HEK293T (cell line): ENCODE measurements at regions not wholly inside any gene's neighbourhood (a gene's known extent, or its start where the extent isn't known, plus 50 kb on each side); places are given as distances from the start of the nearest gene placed in this dataset.
A peak's percentile ranks its signal among the peaks of the same experiment; 100 is the strongest.

Source experiments
- CTCF ChIA-PET: fragments of 350-600 bp; formaldehyde crosslinking; extraction: SDS; loops from one replicate; lab custom pipeline; 2021; ENCODE audit warnings: antibody characterized with exemption, inconsistent platforms; lab: Yijun Ruan, JAX
- POLR2A ChIA-PET: fragments of 350-600 bp; formaldehyde crosslinking; extraction: SDS; loops from one replicate; lab custom pipeline; 2020; ENCODE audit warnings: antibody characterized with exemption, inconsistent platforms; lab: Yijun Ruan, JAX
- DNase-seq: peaks from one replicate; pipeline ENCODE4 v3.0.0; 2012; ENCODE audit warnings: mixed read lengths; ENCODE audit errors: extremely low spot score
- ARNT ChIP-seq: fragments of 450-650 bp; IDR thresholded peaks from 2 replicates; pipeline ENCODE4 v1.6.1; 2017; ENCODE audit warnings: mild to moderate bottlenecking
- BHLHE40 ChIP-seq: fragments of 450-650 bp; IDR thresholded peaks from 2 replicates; pipeline ENCODE4 v1.6.1; 2016; ENCODE audit warnings: mild to moderate bottlenecking, moderate library complexity, borderline replicate concordance
- CTBP1 ChIP-seq: fragments of 450-650 bp; IDR thresholded peaks from 2 replicates; pipeline ENCODE4 v1.6.1; 2016; ENCODE audit warnings: borderline replicate concordance
- ELF4 ChIP-seq: fragments of 450-650 bp; IDR thresholded peaks from 2 replicates; pipeline ENCODE4 v1.6.1; 2017; ENCODE audit warnings: antibody characterized with exemption
- FOXA1 ChIP-seq: fragments of 450-650 bp; IDR thresholded peaks from 2 replicates; pipeline ENCODE4 v1.6.1; 2016; ENCODE audit warnings: mild to moderate bottlenecking
- FOXK2 ChIP-seq: fragments of 450-650 bp; IDR thresholded peaks from 2 replicates; pipeline ENCODE4 v1.6.1; 2016; ENCODE audit warnings: mild to moderate bottlenecking
- FOXM1 ChIP-seq: fragments of 450-650 bp; IDR thresholded peaks from 2 replicates; pipeline ENCODE4 v1.6.1; 2017; ENCODE audit warnings: mild to moderate bottlenecking, borderline replicate concordance
- HDGF ChIP-seq: fragments of 450-650 bp; IDR thresholded peaks from 2 replicates; pipeline ENCODE4 v1.6.1; 2017; ENCODE audit warnings: antibody characterized with exemption, borderline replicate concordance
- L3MBTL2 ChIP-seq: fragments of 450-650 bp; conservative IDR thresholded peaks from 2 replicates; pipeline ENCODE4 v1.6.1; 2016; ENCODE audit warnings: mild to moderate bottlenecking
- LEF1 ChIP-seq: fragments of 450-650 bp; IDR thresholded peaks from 2 replicates; pipeline ENCODE4 v1.6.1; 2017; ENCODE audit warnings: mild to moderate bottlenecking, borderline replicate concordance
- NFRKB ChIP-seq: fragments of 450-650 bp; IDR thresholded peaks from 2 replicates; pipeline ENCODE4 v1.6.1; 2016; ENCODE audit warnings: mild to moderate bottlenecking, moderate library complexity
- PKNOX1 ChIP-seq: fragments of 450-650 bp; IDR thresholded peaks from 2 replicates; pipeline ENCODE4 v1.6.1; 2016
- SP1 ChIP-seq: fragments of 450-650 bp; IDR thresholded peaks from 2 replicates; pipeline ENCODE4 v1.6.1; 2017
- SUZ12 ChIP-seq: fragments of 450-650 bp; IDR thresholded peaks from 2 replicates; pipeline ENCODE4 v1.6.1; 2016; ENCODE audit warnings: mild to moderate bottlenecking
- TARDBP ChIP-seq: fragments of 450-650 bp; IDR thresholded peaks from 2 replicates; pipeline ENCODE4 v1.6.1; 2016
- ZNF384 ChIP-seq: fragments of 450-650 bp; IDR thresholded peaks from 2 replicates; pipeline ENCODE4 v1.6.1; 2016

GRCh38 chr14:34229140-34229539 lies 232.9 kb downstream of the SPTSSA start:
- CTCF ChIA-PET, result interaction anchor here (1.1 kb wide), 2 partner anchors 90 to 389 kb away, joined by 3 to 4 read pairs; no protein-coding TSS in a partner anchor
- no peak for DNase-seq
- POLR2A ChIA-PET, result no interaction called here
- no peak for TF ChIP-seq L3MBTL2
- no peak for TF ChIP-seq FOXK2
- no peak for TF ChIP-seq NFRKB
- no peak for TF ChIP-seq SP1
- no peak for TF ChIP-seq HDGF
- TF ChIP-seq ZNF384, result no peak
- no peak for TF ChIP-seq FOXM1
- no peak for TF ChIP-seq BHLHE40

GRCh38 chr14:34228650-34228976 lies 233.4 kb downstream of the SPTSSA start:
- POLR2A ChIA-PET, result no interaction called here
- DNase-seq, result no peak
- TF ChIP-seq HDGF, result no peak
- TF ChIP-seq FOXA1, result no peak
- TF ChIP-seq ELF4, result no peak
- no peak for TF ChIP-seq PKNOX1
- TF ChIP-seq ARNT, result no peak
- no peak for TF ChIP-seq L3MBTL2
- no peak for TF ChIP-seq SUZ12
- TF ChIP-seq FOXM1, result no peak
- no peak for TF ChIP-seq CTBP1
- no peak for TF ChIP-seq SP1
- TF ChIP-seq ZNF384, result no peak
- TF ChIP-seq NFRKB, result no peak
- no peak for TF ChIP-seq TARDBP
- no peak for TF ChIP-seq BHLHE40
- no peak for TF ChIP-seq LEF1
- no peak for TF ChIP-seq FOXK2
- CTCF ChIA-PET, result interaction anchor here (0.6 to 1.3 kb wide), 8 partner anchors 9 to 394 kb away, joined by 3 to 4 read pairs (median 4); no protein-coding TSS in a partner anchor

- peak; percentile 77 for DNase-seq
- ChIA-PET POLR2A (no interaction called here), CTCF (interaction anchor here (0.6 to 1.3 kb wide), 8 partner anchors 10 to 393 kb away, joined by 3 to 4 read pairs (median 4); no protein-coding TSS in a partner anchor)
- TF ChIP-seq HDGF, result no peak
- TF ChIP-seq FOXA1, result no peak
- no peak for TF ChIP-seq PKNOX1
- TF ChIP-seq LEF1, result no peak
- TF ChIP-seq L3MBTL2, result no peak
- TF ChIP-seq FOXM1, result no peak
- TF ChIP-seq NFRKB, result no peak
- no peak for TF ChIP-seq SP1
- TF ChIP-seq ARNT, result no peak
- TF ChIP-seq FOXK2, result no peak
- TF ChIP-seq CTBP1, result no peak
- TF ChIP-seq SUZ12, result no peak
- no peak for TF ChIP-seq BHLHE40
- TF ChIP-seq TARDBP, result no peak
- TF ChIP-seq ZNF384, result no peak
- no peak for TF ChIP-seq ELF4
These were observed 234.0 kb downstream of the SPTSSA start for GRCh38 chr14:34227834-34228649.

- TF ChIP-seq FOXA1 (no peak), LEF1 (no peak), BHLHE40 (no peak), FOXK2 (no peak), SP1 (no peak), SUZ12 (no peak), HDGF (no peak), L3MBTL2 (no peak), ELF4 (no peak), FOXM1 (no peak), PKNOX1 (no peak)
- POLR2A ChIA-PET, result no interaction called here
- no peak for DNase-seq
- CTCF ChIA-PET, result interaction anchor here (1.0 kb wide), 1 partner anchor 385 kb away, joined by 3 read pairs; no protein-coding TSS in a partner anchor
These were observed 237.8 kb downstream of the SPTSSA start for GRCh38 chr14:34224221-34224620.

GRCh38 chr14:34223373-34224148 lies 238.5 kb downstream of the SPTSSA start:
- no peak for DNase-seq
- POLR2A ChIA-PET, result no interaction called here
- TF ChIP-seq LEF1, result no peak
- no peak for TF ChIP-seq L3MBTL2
- no peak for TF ChIP-seq ELF4
- no peak for TF ChIP-seq HDGF
- no peak for TF ChIP-seq SUZ12
- no peak for TF ChIP-seq TARDBP
- TF ChIP-seq SP1, result no peak
- no peak for TF ChIP-seq PKNOX1
- no peak for TF ChIP-seq FOXM1
- no peak for TF ChIP-seq ARNT
- TF ChIP-seq FOXK2, result no peak
- CTCF ChIA-PET, result interaction anchor here (1.0 kb wide), 1 partner anchor 385 kb away, joined by 3 read pairs; no protein-coding TSS in a partner anchor
